Lower leg skin (tissue), 4 donors: ENCODE measurements at regions not wholly inside any gene's neighbourhood (a gene's known extent, or its start where the extent isn't known, plus 50 kb on each side); places are given as distances from the start of the nearest gene placed in this dataset.

Experiments used
- DNase-seq, 2 donors: peaks; one replicate each; pipeline ENCODE4 v3.0.0-alpha.2; 2019; ENCODE audit warnings: low spot score in 2 of 2
- H3K4me3 ChIP-seq: fragments of 200-600 bp; sonication (generic); 2 replicates; pipeline ENCODE4 v1.5.1; 2017; ENCODE audit warnings: mild to moderate bottlenecking, low read depth; ENCODE audit not compliant: poor library complexity, severe bottlenecking
- CTCF ChIP-seq, 3 donors: fragments of 450-650 bp; IDR thresholded peaks; one replicate each; pipeline ENCODE4 v1.5.1; 2016; ENCODE audit warnings: antibody characterized with exemption in 3 of 3, mild to moderate bottlenecking in 3 of 3, moderate library complexity in 2 of 3
- POLR2A ChIP-seq, 2 donors: fragments of 450-650 bp; IDR thresholded peaks; one replicate each; pipeline ENCODE4 v1.6.1; 2016 to 2017; ENCODE audit warnings: antibody characterized with exemption in 2 of 2, mild to moderate bottlenecking in 1 of 2, moderate library complexity in 1 of 2
- WGBS, 2 donors: methylation state at CpG; one replicate each; pipeline ENCODE4 v1.1.5; 2018; 5-methylcytosine and 5-hydroxymethylcytosine counted together
- intact Hi-C: fragments of 100-400 bp; cut with DNase I; formaldehyde crosslinking; loops from one replicate; pipeline ENCODE4 v1.15.0; 2023; ENCODE audit warnings: low total_unique reads

- intact Hi-C loops = no loop called here
- DNase-seq = no peak
- TF ChIP-seq POLR2A (IDR thresholded peaks at IDR 0.05) (no peak), CTCF (IDR thresholded peaks at IDR 0.05) (no peak)
- no peak overlapping the region for H3K4me3 ChIP-seq
- WGBS, 2 donors = 77 to 80% methylated on average over 6 of the region's 6 CpGs
These were observed 131.8 kb upstream of the SLC7A14 start for GRCh38 chr3:170717410-170718402.

- H3K4me3 ChIP-seq = no peak overlapping the region
- intact Hi-C loops = no loop called here
- 74 to 81% methylated on average over 5 of the region's 5 CpGs for WGBS, 2 donors
- TF ChIP-seq POLR2A (IDR thresholded peaks at IDR 0.05) (no peak), CTCF (IDR thresholded peaks at IDR 0.05) (no peak)
- no peak for DNase-seq
These were observed 130.4 kb upstream of the SLC7A14 start for GRCh38 chr3:170716172-170716805.

- WGBS, 2 donors = 77 to 79% methylated on average over 3 of the region's 3 CpGs
- H3K4me3 ChIP-seq = no peak overlapping the region
- intact Hi-C loops = no loop called here
- no peak for TF ChIP-seq CTCF (IDR thresholded peaks at IDR 0.05)
- no peak for TF ChIP-seq POLR2A (IDR thresholded peaks at IDR 0.05)
- no peak for DNase-seq
These were observed 129.0 kb upstream of the SLC7A14 start for GRCh38 chr3:170714562-170715535.

GRCh38 chr3:170714122-170714521 is 128.2 kb upstream of the SLC7A14 start:
- no peak overlapping the region for H3K4me3 ChIP-seq
- intact Hi-C loops = no loop called here
- DNase-seq = no peak
- TF ChIP-seq POLR2A (IDR thresholded peaks at IDR 0.05) (no peak), CTCF (IDR thresholded peaks at IDR 0.05) (no peak)
- 69 to 73% methylated on average over 3 of the region's 3 CpGs for WGBS, 2 donors

- 63 to 67% methylated on average over 4 of the region's 4 CpGs for WGBS, 2 donors
- TF ChIP-seq POLR2A (IDR thresholded peaks at IDR 0.05) (no peak), CTCF (IDR thresholded peaks at IDR 0.05) (no peak)
- intact Hi-C loops = no loop called here
- H3K4me3 ChIP-seq = no peak overlapping the region
- no peak for DNase-seq
These were observed 127.8 kb upstream of the SLC7A14 start for GRCh38 chr3:170713653-170714052.
